ENCODE measurements at regions not wholly inside any gene's neighbourhood (a gene's known extent, or its start where the extent isn't known, plus 50 kb on each side); places are given as distances from the start of the nearest gene placed in this dataset.

DNA sequence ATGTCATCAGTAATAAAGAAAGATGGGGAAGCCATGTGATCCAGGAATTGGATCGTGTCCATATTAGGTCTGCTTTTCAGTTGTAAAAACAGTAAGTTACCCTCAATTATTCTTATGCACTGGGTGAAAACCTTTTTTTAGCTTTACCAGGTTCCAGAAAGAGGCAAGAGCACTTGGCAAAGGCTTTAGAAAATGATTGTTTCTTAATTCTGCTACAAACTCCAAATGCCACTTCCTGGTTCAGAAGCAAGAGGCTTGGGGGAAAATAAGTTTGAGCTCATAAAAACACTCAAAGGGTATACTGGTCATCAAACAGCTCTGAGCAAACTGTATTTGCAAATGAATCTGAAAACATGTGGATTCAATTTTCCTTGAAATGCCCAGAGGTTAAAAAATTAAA is 615.6 kb downstream of the EBF1 start:
- no peak for DNase-seq (ENCODE audit: extremely low spot score)
- POLR2A ChIA-PET, result no interaction called here

DNA sequence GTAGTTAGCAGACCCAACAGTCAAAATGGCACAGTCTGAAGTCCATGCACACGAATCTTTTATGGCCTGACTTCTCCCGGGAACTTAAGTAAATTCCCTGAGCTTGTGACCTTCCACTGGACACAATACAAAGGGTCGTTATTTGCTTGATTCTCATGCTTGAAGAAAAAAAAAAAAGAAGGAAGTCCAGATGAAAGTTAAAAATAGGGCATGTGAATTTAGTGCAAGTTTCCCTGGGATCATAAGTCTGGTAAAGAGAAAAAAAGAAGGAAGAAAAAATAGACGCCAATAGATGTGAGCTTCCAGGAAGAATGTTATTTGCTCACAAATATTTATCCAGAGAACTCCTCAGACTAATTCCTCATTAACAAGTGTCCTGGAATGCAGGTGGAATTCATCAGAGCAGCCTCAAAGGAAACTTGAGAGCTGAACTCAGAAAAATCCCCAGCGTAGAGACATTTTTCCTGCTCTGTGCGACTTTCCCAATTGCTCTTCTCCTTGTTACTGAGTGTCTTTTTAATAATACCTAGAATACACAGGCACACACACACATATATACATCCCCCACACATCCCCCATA is 616.3 kb downstream of the EBF1 start:
- POLR2A ChIA-PET, result no interaction called here
- CTCF ChIA-PET, result interaction anchor here (1.6 kb wide), 1 partner anchor 10 kb away, joined by 3 read pairs; no protein-coding TSS in a partner anchor
- no peak for TF ChIP-seq CTCF (IDR thresholded peaks at IDR 0.05; ENCODE audit: control extremely low read depth, extremely low read depth, low read depth, missing control alignments)
- no peak for DNase-seq (ENCODE audit: extremely low spot score)

More for the DNA sequence above, 615.6 kb downstream of the EBF1 start:
- CTCF ChIA-PET, result no interaction called here
- no peak for TF ChIP-seq CTCF (IDR thresholded peaks at IDR 0.05; ENCODE audit: control extremely low read depth, extremely low read depth, low read depth, missing control alignments)

DNA sequence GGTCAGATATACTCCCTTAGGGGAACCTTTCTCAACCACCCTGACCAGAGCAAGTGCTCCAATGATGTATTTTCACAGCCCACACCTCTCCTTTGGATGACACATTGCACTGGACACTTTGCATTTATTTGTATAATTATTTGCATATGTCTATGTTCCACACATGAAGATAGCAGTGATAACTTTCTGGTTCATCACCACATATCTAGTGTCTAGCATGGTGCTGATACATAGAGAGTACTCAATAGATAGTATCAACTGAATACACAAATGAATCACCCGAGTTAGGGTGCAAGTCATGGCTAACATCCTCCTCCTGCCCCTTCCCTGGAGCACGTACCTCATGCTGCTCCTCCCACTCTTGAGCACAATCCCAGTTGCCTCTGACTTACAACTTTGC is 617.6 kb downstream of the EBF1 start:
- no peak for TF ChIP-seq CTCF (IDR thresholded peaks at IDR 0.05; ENCODE audit: control extremely low read depth, extremely low read depth, low read depth, missing control alignments)
- DNase-seq (ENCODE audit: extremely low spot score), result no peak
- ChIA-PET CTCF (interaction anchor here (1.6 kb wide), 1 partner anchor 11 kb away, joined by 3 read pairs; no protein-coding TSS in a partner anchor), POLR2A (no interaction called here)

GRCh38 chr5:158478139-158478538 is 619.2 kb upstream of the CLINT1 start:
- POLR2A ChIA-PET, result no interaction called here
- TF ChIP-seq CTCF (IDR thresholded peaks at IDR 0.05; ENCODE audit: control extremely low read depth, extremely low read depth, low read depth, missing control alignments), result no peak
- CTCF ChIA-PET, result interaction anchor here (0.9 to 1.3 kb wide), 2 partner anchors 9 to 10 kb away, joined by 3 to 4 read pairs; no protein-coding TSS in a partner anchor
- no peak for DNase-seq (ENCODE audit: extremely low spot score)

- no peak for DNase-seq (ENCODE audit: extremely low spot score)
- CTCF ChIA-PET, result interaction anchor here (0.9 to 1.3 kb wide), 2 partner anchors 9 to 10 kb away, joined by 3 to 4 read pairs; no protein-coding TSS in a partner anchor
- no peak for TF ChIP-seq CTCF (IDR thresholded peaks at IDR 0.05; ENCODE audit: control extremely low read depth, extremely low read depth, low read depth, missing control alignments)
- POLR2A ChIA-PET, result no interaction called here
Observed at GRCh38 chr5:158477214-158477613, 618.3 kb upstream of the CLINT1 start.

- DNase-seq (ENCODE audit: extremely low spot score), result no peak
- no peak for TF ChIP-seq CTCF (IDR thresholded peaks at IDR 0.05; ENCODE audit: control extremely low read depth, extremely low read depth, low read depth, missing control alignments)
- POLR2A ChIA-PET, result no interaction called here
- CTCF ChIA-PET, result interaction anchor here (1.2 kb wide), 1 partner anchor 12 kb away, joined by 3 read pairs; no protein-coding TSS in a partner anchor
Observed at GRCh38 chr5:158473016-158473635, 614.2 kb upstream of the CLINT1 start.
